Kidney (tissue), 13 donors: ENCODE measurements at regions not wholly inside any gene's neighbourhood (a gene's known extent, or its start where the extent isn't known, plus 50 kb on each side); places are given as distances from the start of the nearest gene placed in this dataset.

Source experiments
- DNase-seq, 5 donors: peaks; one replicate each; pipeline ENCODE4 v3.0.0-alpha.2; 2013 to 2020
- FAIRE-seq: peaks from 2 replicates; lab custom pipeline; 2012; peaks lifted over from hg19 to GRCh38; lab: Jason Lieb, UNC
- H3K27ac ChIP-seq, 2 donors: one replicate each; pipeline ENCODE4 v1.7.0; 2013; ENCODE audit warnings: low read depth in 2 of 2, low read length in 2 of 2, inconsistent platforms in 1 of 2
- H3K27me3 ChIP-seq: one replicate; pipeline ENCODE4 v1.7.1; 2013; ENCODE audit warnings: low read length, inconsistent platforms; ENCODE audit not compliant: control insufficient read depth, insufficient read depth
- H3K36me3 ChIP-seq, 3 donors: one replicate each; pipeline versions ENCODE4 v1.7.0 to v1.7.1; 2013; ENCODE audit warnings: low read length in 3 of 3, control low read depth in 1 of 3, inconsistent platforms in 1 of 3; ENCODE audit not compliant: insufficient read depth in 3 of 3, control insufficient read depth in 2 of 3
- H3K4me1 ChIP-seq, 3 donors: one replicate each; pipeline versions ENCODE4 v1.7.0 to v1.7.1; 2013; ENCODE audit warnings: low read length in 3 of 3, inconsistent platforms in 1 of 3, low read depth in 1 of 3; ENCODE audit not compliant: control insufficient read depth in 2 of 3, insufficient read depth in 2 of 3
- H3K4me3 ChIP-seq, 3 donors: one replicate each; pipeline versions ENCODE4 v1.7.0 to v1.8.1; 2013; ENCODE audit warnings: low read length in 3 of 3, control low read depth in 1 of 3, inconsistent platforms in 1 of 3
- H3K9ac ChIP-seq, 3 donors: one replicate each; pipeline versions ENCODE4 v1.7.0 to v1.7.1; 2013; ENCODE audit warnings: low read length in 3 of 3, control low read depth in 1 of 3, inconsistent platforms in 1 of 3
- H3K9me3 ChIP-seq, 3 donors: one replicate each; pipeline versions ENCODE4 v1.7.0 to v1.7.1; 2013; ENCODE audit warnings: low read length in 3 of 3, control low read depth in 1 of 3, inconsistent platforms in 1 of 3; ENCODE audit not compliant: control insufficient read depth in 2 of 3, insufficient read depth in 1 of 3
- intact Hi-C: fragments of 100-400 bp; cut with DNase I; formaldehyde crosslinking; loops from one replicate; pipeline ENCODE4 v1.11.1; 2022
- TF ChIP-seq, protein P1 (sequence below): IDR thresholded peaks from 3 replicates; pipeline ENCODE4 v1.5.1; 2012; ENCODE audit warnings: mild to moderate bottlenecking, moderate library complexity, borderline replicate concordance; ENCODE audit not compliant: insufficient read depth; ENCODE audit errors: extremely low read depth
- donor health status: control.
- donor health status: control.
- donor health status: control.
- donor health status: control.
- donor health status: control.
- donor health status: DM: yes; HTN: yes; CAD: no.
- donor health status: Normal renal cell carcinoma (clear cell type).

DNA sequence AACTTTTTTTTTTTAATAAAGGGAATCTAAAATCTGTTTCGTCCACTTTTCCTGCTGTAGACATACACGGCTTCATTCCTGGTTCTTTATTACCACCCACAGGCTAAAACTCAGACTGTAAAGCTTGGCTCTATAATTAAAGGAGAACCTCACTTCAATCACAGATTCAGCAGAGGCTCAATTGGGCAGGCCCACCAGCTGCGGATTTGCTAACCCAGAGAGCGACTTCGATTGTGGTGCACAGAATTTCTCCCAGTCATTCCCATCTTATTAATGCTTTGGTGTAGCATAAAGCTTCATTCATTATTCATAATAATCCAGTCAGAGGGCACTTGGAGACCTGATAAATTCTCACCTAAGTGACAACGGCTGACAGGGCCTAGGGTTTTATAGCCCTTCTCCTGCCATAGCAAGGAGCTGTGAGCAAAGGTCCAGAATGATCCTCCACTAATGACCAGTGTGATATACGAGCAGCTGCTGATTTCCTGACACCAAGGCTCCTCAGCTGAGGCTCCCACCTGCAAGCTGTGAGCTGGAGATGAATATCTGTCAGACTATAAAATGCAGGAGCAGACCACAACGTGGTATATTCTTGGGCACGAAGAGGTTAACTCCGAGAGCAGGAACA is 149.0 kb downstream of the ATP6V1G3 start:
- H3K4me1 ChIP-seq, result no peaks in the 10 kb centered on the region
- no peak for FAIRE-seq
- TF ChIP-seq, protein P1, sequence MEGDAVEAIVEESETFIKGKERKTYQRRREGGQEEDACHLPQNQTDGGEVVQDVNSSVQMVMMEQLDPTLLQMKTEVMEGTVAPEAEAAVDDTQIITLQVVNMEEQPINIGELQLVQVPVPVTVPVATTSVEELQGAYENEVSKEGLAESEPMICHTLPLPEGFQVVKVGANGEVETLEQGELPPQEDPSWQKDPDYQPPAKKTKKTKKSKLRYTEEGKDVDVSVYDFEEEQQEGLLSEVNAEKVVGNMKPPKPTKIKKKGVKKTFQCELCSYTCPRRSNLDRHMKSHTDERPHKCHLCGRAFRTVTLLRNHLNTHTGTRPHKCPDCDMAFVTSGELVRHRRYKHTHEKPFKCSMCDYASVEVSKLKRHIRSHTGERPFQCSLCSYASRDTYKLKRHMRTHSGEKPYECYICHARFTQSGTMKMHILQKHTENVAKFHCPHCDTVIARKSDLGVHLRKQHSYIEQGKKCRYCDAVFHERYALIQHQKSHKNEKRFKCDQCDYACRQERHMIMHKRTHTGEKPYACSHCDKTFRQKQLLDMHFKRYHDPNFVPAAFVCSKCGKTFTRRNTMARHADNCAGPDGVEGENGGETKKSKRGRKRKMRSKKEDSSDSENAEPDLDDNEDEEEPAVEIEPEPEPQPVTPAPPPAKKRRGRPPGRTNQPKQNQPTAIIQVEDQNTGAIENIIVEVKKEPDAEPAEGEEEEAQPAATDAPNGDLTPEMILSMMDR, result no peak

DNA sequence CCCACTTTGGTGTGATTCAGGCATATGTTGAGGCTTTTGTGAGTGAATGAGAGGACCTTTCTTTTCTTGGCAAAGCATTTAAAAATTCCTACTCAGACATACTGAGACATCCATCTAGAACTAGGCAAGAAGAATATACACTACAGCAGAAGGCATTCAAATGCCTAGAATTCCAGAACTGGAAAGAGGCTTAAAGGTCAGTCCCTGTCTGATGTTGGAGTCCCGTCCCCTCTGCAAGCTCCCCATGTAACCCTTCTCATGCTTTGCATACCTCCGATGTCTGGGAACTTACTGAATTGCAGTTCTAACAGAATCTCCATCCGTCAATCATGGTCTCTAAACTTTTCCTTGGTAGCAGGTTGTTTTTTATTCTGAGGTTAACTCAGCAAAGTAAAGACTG is 152.9 kb downstream of the ATP6V1G3 start:
- Histone ChIP-seq H3K9me3 (no peaks in the 10 kb centered on the region), H3K27me3 (no peaks in the 10 kb centered on the region), H3K36me3 (no peaks in the 10 kb centered on the region), H3K9ac (no peak overlapping the region), H3K4me1 (no peaks in the 10 kb centered on the region), H3K4me3 (no peak overlapping the region), H3K27ac (no peak overlapping the region)
- TF ChIP-seq, protein P1, result no peak
- FAIRE-seq, result no peak
- peak in 1 of 5 donors; percentile 12 for DNase-seq
- intact Hi-C loops, result no loop called here

More for the DNA sequence above, 149.0 kb downstream of the ATP6V1G3 start:
- DNase-seq, result peak in 4 of 5 donors; percentile 14 to 37 (median 29)
- Histone ChIP-seq H3K9me3 (no peaks in the 10 kb centered on the region), H3K27ac (no peak overlapping the region), H3K36me3 (no peaks in the 10 kb centered on the region), H3K9ac (no peak overlapping the region), H3K27me3 (no peaks in the 10 kb centered on the region), H3K4me3 (no peak overlapping the region)
- intact Hi-C loops, result no loop called here

DNA sequence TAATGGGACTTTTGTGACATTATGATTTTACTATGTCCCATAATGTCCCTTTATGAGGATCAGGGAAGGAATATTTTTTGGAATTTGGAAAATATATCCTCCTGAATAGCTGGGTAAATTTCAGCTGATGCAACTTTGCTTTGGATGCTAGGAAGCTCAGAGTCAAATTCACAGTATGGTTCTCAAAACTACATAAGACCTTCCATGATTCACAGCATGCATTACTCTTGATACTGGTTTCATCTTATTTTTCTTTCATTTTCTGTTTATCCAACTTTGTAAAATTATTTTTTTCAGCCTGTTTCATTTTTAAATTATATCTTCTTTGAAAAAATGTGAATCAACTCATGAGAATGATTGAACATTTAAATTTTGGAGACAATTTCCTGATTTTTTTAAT is 160.2 kb downstream of the ATP6V1G3 start:
- no peak overlapping the region for H3K27ac ChIP-seq
- intact Hi-C loops, result no loop called here
- DNase-seq, result no peak
- peaks cover 0 to 10% (median 0%) of the 10 kb centered on the region in 3 donors for H3K9me3 ChIP-seq
- TF ChIP-seq, protein P1, result no peak
- no peak overlapping the region for H3K4me3 ChIP-seq
- no peak for FAIRE-seq
- H3K9ac ChIP-seq, result no peak overlapping the region
- H3K36me3 ChIP-seq, result no peaks in the 10 kb centered on the region
- no peaks in the 10 kb centered on the region for H3K4me1 ChIP-seq
- H3K27me3 ChIP-seq, result no peaks in the 10 kb centered on the region

DNA sequence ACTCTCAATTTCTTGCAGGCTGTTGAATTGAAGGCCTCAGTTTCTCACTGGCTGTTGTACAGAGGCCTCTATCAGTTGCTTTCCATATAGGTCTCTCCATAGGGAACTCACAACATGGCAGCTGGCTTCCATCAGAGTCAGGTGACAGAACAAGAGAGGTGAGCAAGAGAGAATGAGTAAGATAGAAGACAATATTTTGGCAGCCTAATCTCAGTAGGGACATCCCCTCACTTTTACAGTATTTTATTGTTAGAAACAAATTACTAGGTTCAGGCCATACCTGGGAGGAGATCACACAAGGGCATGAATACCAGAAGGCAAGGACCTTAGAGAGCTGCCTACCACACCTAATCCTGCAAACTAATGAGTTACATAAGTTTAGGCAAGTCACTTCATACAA is 162.8 kb downstream of the ATP6V1G3 start:
- Histone ChIP-seq H3K27ac (no peak overlapping the region), H3K9me3 (peaks cover 0 to 20% (median 3%) of the 10 kb centered on the region in 3 donors), H3K4me1 (no peaks in the 10 kb centered on the region), H3K9ac (no peak overlapping the region), H3K27me3 (no peaks in the 10 kb centered on the region), H3K36me3 (no peaks in the 10 kb centered on the region), H3K4me3 (no peak overlapping the region)
- FAIRE-seq (no peak), DNase-seq (no peak)
- TF ChIP-seq, protein P1, result no peak
- intact Hi-C loops, result no loop called here
